Suprapubic skin (tissue), 4 donors: ENCODE measurements at regions not wholly inside any gene's neighbourhood (a gene's known extent, or its start where the extent isn't known, plus 50 kb on each side); places are given as distances from the start of the nearest gene placed in this dataset.

Experiments used
- CTCF ChIP-seq, 2 donors: fragments of 200-600 bp in 1 of 2; fragments of 450-650 bp in 1 of 2; sonication (generic) in 1 of 2; IDR thresholded peaks; one replicate each; pipeline ENCODE4 v1.5.1; 2016 to 2019; ENCODE audit warnings: antibody characterized with exemption in 2 of 2, mild to moderate bottlenecking in 1 of 2, moderate library complexity in 1 of 2
- EP300 ChIP-seq: sonication (generic); formaldehyde crosslinking; IDR thresholded peaks from one replicate; pipeline ENCODE4 v1.6.1; 2017; ENCODE audit warnings: antibody characterized with exemption
- POLR2A ChIP-seq, 2 donors: fragments of 450-650 bp; IDR thresholded peaks; one replicate each; pipeline ENCODE4 v1.6.1; 2017; ENCODE audit warnings: antibody characterized with exemption in 2 of 2, mild to moderate bottlenecking in 2 of 2, moderate library complexity in 2 of 2
- POLR2AphosphoS5 ChIP-seq, 3 donors: sonication (generic); formaldehyde crosslinking; IDR thresholded peaks; one replicate each; pipeline ENCODE4 v1.6.1; 2017; ENCODE audit warnings: antibody characterized with exemption in 3 of 3

GRCh38 chr7:137082391-137082790 is 213.9 kb downstream of the CHRM2 start:
- TF ChIP-seq POLR2A (IDR thresholded peaks at IDR 0.05) (no peak), EP300 (no peak), CTCF (IDR thresholded peaks at IDR 0.05) (no peak), POLR2AphosphoS5 (IDR thresholded peaks at IDR 0.05) (no peak)
